Muscle of leg (tissue), 3 donors: ENCODE measurements at regions not wholly inside any gene's neighbourhood (a gene's known extent, or its start where the extent isn't known, plus 50 kb on each side); places are given as distances from the start of the nearest gene placed in this dataset.
A peak's percentile ranks its signal among the peaks of the same experiment; 100 is the strongest.

Experiments used
- DNase-seq: peaks from one replicate; pipeline ENCODE4 v3.0.0; 2013
- H3K27ac ChIP-seq: one replicate; pipeline ENCODE4 v1.5.1; 2013; ENCODE audit warnings: mild to moderate bottlenecking, low read length, control low read depth
- H3K27me3 ChIP-seq: one replicate; pipeline ENCODE4 v1.6.1; 2013; ENCODE audit warnings: low read length; ENCODE audit not compliant: control insufficient read depth, insufficient read depth
- H3K36me3 ChIP-seq: one replicate; pipeline ENCODE4 v1.6.1; 2013; ENCODE audit warnings: low read length; ENCODE audit not compliant: control insufficient read depth, insufficient read depth
- H3K4me1 ChIP-seq: one replicate; pipeline ENCODE4 v1.6.1; 2013; ENCODE audit warnings: low read length; ENCODE audit not compliant: control insufficient read depth, insufficient read depth
- H3K4me3 ChIP-seq: one replicate; pipeline ENCODE4 v1.5.1; 2013; ENCODE audit warnings: low read length, control low read depth
- H3K9me3 ChIP-seq: replicated peaks from 2 replicates; pipeline ENCODE4 v1.6.1; 2013; ENCODE audit warnings: low read depth, low read length; ENCODE audit not compliant: control insufficient read depth
- WGBS: methylation state at CpG from one replicate; pipeline ENCODE4 v1.1.5; 2013; ENCODE audit warnings: missing lambda C conversion rate; ENCODE audit not compliant: insufficient coverage; 5-methylcytosine and 5-hydroxymethylcytosine counted together

DNA sequence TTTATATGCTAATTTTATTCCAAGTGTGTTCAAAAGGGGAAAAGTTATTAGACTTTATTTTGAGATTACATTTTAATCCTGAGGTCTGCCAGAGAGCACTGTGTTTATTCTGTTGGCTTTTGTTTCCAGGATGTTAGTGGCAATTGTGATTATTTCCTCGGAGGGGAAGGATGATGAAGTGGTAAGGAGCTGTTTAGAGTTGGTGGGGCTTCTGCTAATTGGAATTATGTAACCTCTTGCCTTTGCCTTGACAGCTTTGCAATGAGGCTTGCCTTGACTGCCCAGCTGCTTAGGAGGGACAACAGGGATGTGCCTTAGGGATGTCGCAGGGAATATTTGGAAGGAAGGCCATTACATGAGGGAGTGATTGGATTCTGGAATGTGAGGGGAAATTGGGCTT lies 89.7 kb upstream of the E2F8 start:
- Histone ChIP-seq H3K9me3 (no peaks in the 10 kb centered on the region), H3K27ac (no peak overlapping the region), H3K4me1 (peaks cover 7% of the 10 kb centered on the region), H3K36me3 (no peaks in the 10 kb centered on the region), H3K4me3 (no peak overlapping the region), H3K27me3 (peaks cover 20% of the 10 kb centered on the region)
- whole genome bisulfite sequencing = 34% methylated on average over 2 of the region's 2 CpGs
- DNase-seq = no peak

DNA sequence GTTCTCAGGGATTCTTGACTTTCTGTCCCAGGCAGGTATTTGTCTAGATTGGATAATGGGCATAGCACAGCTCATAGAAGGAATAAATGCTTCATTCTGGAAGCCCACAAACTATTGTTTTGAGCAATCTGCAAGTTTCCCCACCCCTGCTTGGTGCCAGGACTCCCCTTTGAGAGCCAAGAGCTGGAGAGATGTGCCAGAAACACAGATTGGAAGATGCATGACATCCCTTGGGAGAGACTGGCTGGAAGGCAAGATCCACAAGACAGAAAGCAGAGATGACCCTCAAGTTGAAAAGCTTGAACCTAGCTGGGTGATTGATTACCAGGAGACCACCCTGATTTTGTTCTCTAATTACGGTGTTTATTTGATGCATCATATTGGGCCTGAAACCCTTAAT lies 89.2 kb upstream of the E2F8 start:
- H3K27me3 ChIP-seq = peaks cover 20% of the 10 kb centered on the region
- H3K27ac ChIP-seq = no peak overlapping the region
- WGBS = no CpG with 5 or more reads among the region's 1 CpG
- H3K4me1 ChIP-seq = peaks cover 7% of the 10 kb centered on the region
- DNase-seq = no peak
- no peak overlapping the region for H3K4me3 ChIP-seq
- no peaks in the 10 kb centered on the region for H3K9me3 ChIP-seq
- H3K36me3 ChIP-seq = no peaks in the 10 kb centered on the region

- Histone ChIP-seq H3K9me3 (no peaks in the 10 kb centered on the region), H3K4me3 (no peak overlapping the region), H3K27me3 (peaks cover 13% of the 10 kb centered on the region), H3K4me1 (peaks cover 7% of the 10 kb centered on the region), H3K27ac (no peak overlapping the region), H3K36me3 (no peaks in the 10 kb centered on the region)
- DNase-seq = no peak
- 55% methylated on average over 4 of the region's 8 CpGs for WGBS
Observed at GRCh38 chr11:19328586-19329311, 88.0 kb upstream of the E2F8 start.

GRCh38 chr11:19327280-19327679 lies 86.5 kb upstream of the E2F8 start:
- no CpG with 5 or more reads among the region's 3 CpGs for WGBS

GRCh38 chr11:19326499-19326898 lies 85.8 kb upstream of the E2F8 start:
- no peaks in the 10 kb centered on the region for H3K36me3 ChIP-seq
- H3K27me3 ChIP-seq = peaks cover 9% of the 10 kb centered on the region
- no CpG with 5 or more reads among the region's 1 CpG for whole genome bisulfite sequencing
- H3K27ac ChIP-seq = no peak overlapping the region
- no peak overlapping the region for H3K4me3 ChIP-seq
- peaks cover 7% of the 10 kb centered on the region for H3K4me1 ChIP-seq
- H3K9me3 ChIP-seq = no peaks in the 10 kb centered on the region
- DNase-seq = peak; percentile 22

More at GRCh38 chr11:19327280-19327679, 86.5 kb upstream of the E2F8 start:
- peaks cover 7% of the 10 kb centered on the region for H3K4me1 ChIP-seq
- H3K27me3 ChIP-seq = peaks cover 12% of the 10 kb centered on the region
- no peak overlapping the region for H3K4me3 ChIP-seq
- H3K36me3 ChIP-seq = no peaks in the 10 kb centered on the region
- DNase-seq = no peak
- H3K9me3 ChIP-seq = no peaks in the 10 kb centered on the region
- no peak overlapping the region for H3K27ac ChIP-seq

DNA sequence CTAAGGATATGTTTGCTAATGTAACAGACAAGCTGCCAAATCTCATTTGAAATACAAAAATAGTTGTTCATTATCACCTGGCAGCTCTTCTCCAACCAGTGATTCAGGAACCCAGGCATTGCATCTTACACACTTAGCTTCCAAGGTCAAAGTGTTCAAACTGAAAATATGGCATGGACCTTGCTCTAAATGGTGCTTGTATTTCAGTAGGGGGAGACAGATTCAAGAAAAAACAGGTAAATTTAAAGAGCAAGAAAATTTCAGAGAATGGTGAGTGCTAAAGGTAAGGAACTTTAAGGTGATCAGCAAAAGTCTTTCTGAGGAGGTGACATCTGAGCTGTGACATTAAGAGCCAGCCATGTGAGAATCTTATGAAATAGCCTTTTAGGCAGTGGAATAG lies 82.8 kb upstream of the E2F8 start:
- no peak overlapping the region for H3K27ac ChIP-seq

DNA sequence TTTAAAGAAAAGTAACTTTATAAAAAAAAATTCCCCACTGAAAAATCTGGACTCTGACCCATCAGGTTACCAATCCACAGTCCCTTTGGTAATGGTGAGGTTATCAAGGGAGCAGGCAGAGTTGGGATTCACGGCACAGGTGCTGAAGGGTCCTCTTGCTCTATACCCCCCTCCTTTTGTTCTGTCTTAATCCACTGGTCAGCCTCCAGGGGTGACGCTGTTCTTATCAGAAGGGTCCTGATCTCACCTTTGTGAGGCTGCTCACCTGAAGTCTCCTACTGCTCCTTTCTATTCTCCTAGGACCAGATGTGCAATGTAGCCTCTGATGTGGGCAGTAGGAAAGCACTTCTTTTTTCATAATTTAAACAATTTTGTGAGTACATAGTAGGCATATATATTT lies 80.6 kb upstream of the E2F8 start:
- no peaks in the 10 kb centered on the region for H3K9me3 ChIP-seq
- peaks cover 6% of the 10 kb centered on the region for H3K27me3 ChIP-seq
- peak; percentile 7 for DNase-seq
- H3K36me3 ChIP-seq = no peaks in the 10 kb centered on the region
- H3K4me3 ChIP-seq = no peak overlapping the region
- H3K27ac ChIP-seq = no peak overlapping the region
- no CpG with 5 or more reads among the region's 2 CpGs for WGBS
- peaks cover 11% of the 10 kb centered on the region for H3K4me1 ChIP-seq

More for the DNA sequence above, 82.8 kb upstream of the E2F8 start:
- no peak for DNase-seq
- Histone ChIP-seq H3K4me1 (peaks cover 3% of the 10 kb centered on the region), H3K27me3 (peaks cover 3% of the 10 kb centered on the region), H3K9me3 (no peaks in the 10 kb centered on the region), H3K4me3 (no peak overlapping the region), H3K36me3 (no peaks in the 10 kb centered on the region)

GRCh38 chr11:19320827-19321226 lies 80.1 kb upstream of the E2F8 start:
- peak; percentile 94 for DNase-seq
- WGBS = no CpG with 5 or more reads among the region's 1 CpG
- no peak overlapping the region for H3K27ac ChIP-seq

DNA sequence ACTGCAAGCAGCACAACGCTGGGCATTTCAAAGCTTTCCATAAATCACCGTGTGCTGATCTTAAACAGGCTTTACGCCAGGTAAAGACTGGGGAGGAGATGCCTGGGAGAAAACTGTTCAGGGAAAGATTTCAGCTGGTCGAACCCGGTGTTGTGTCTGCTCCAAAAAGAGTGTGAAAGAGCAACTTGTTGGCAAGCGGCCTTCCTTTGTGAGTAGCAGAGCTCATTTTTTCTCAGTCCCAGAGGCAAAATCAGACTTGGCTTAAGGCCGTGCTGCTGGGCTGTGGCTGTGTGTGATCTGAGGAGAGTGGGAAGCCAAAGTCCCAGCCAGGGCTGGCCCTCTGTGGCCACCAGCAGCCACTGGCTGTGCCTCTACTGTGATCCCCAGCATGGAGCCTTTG lies 75.7 kb upstream of the E2F8 start:
- Histone ChIP-seq H3K4me1 (peaks cover 12% of the 10 kb centered on the region), H3K27ac (no peak overlapping the region), H3K27me3 (peaks cover 17% of the 10 kb centered on the region), H3K4me3 (no peak overlapping the region), H3K36me3 (no peaks in the 10 kb centered on the region), H3K9me3 (no peaks in the 10 kb centered on the region)
- WGBS = 17% methylated on average over 4 of the region's 7 CpGs
- peak; percentile 73 for DNase-seq

More at GRCh38 chr11:19320827-19321226, 80.1 kb upstream of the E2F8 start:
- Histone ChIP-seq H3K4me3 (no peak overlapping the region), H3K4me1 (peaks cover 12% of the 10 kb centered on the region), H3K36me3 (no peaks in the 10 kb centered on the region), H3K9me3 (no peaks in the 10 kb centered on the region), H3K27me3 (peaks cover 6% of the 10 kb centered on the region)

DNA sequence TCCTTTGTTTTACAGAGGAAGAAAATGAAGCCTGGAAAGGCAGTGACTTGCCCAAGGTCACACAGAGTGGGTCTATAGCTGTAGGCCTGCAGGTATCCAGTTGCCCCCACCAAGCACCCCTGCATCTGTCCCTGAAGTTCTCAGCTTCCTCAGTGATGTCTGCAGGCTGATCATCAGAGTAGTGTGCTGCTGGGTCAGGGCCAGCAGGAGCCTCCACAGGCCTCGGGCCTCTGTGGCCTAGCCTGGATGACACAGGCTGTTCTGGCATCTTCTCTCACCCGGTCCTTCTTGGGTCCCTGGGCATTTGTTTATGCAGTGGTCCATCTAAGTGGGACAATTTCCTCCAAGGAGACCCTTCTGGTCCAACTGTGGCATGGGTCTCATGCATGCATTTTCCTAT lies 74.8 kb upstream of the E2F8 start:
- DNase-seq = no peak
- Histone ChIP-seq H3K9me3 (no peaks in the 10 kb centered on the region), H3K27ac (no peak overlapping the region), H3K27me3 (peaks cover 17% of the 10 kb centered on the region), H3K4me1 (peaks cover 10% of the 10 kb centered on the region), H3K4me3 (no peak overlapping the region), H3K36me3 (no peaks in the 10 kb centered on the region)
- WGBS = 58% methylated on average over 2 of the region's 2 CpGs

- no CpG with 5 or more reads among the region's 1 CpG for WGBS
- DNase-seq = no peak
- Histone ChIP-seq H3K4me1 (peaks cover 10% of the 10 kb centered on the region), H3K27ac (no peak overlapping the region), H3K27me3 (peaks cover 18% of the 10 kb centered on the region), H3K36me3 (no peaks in the 10 kb centered on the region), H3K9me3 (no peaks in the 10 kb centered on the region), H3K4me3 (no peak overlapping the region)
Observed at GRCh38 chr11:19313140-19313539, 72.4 kb upstream of the E2F8 start.
